K562 (cell line): ENCODE measurements at regions not wholly inside any gene's neighbourhood (a gene's known extent, or its start where the extent isn't known, plus 50 kb on each side); places are given as distances from the start of the nearest gene placed in this dataset.

Experiments used
- BRD9 ChIP-seq: fragments of 450-650 bp; IDR thresholded peaks from 2 replicates; pipeline ENCODE4 v1.6.1; 2018; ENCODE audit warnings: low read depth; ENCODE audit not compliant: partially characterized antibody
- CAMTA2 ChIP-seq: fragments of 250-450 bp; sonication (Bioruptor Pico); conservative IDR thresholded peaks from 2 replicates; pipeline ENCODE4 v1.5.1; 2022
- E2F3 ChIP-seq: fragments of 250-450 bp; sonication (Bioruptor Pico); IDR thresholded peaks from 2 replicates; pipeline ENCODE4 v1.4.0; 2020; ENCODE audit warnings: mild to moderate bottlenecking
- FOXM1 ChIP-seq, 2 experiments: fragments of 450-650 bp in 1 of 2; sonication (generic) in 1 of 2; formaldehyde crosslinking in 1 of 2; IDR thresholded peaks; 2 replicates each; pipeline versions ENCODE4 v1.6.1 to v1.9.0; 2017 to 2022; ENCODE audit warnings: low read depth in 2 of 2, mild to moderate bottlenecking in 2 of 2, missing genetic modification reagents in 1 of 2, moderate library complexity in 1 of 2
- HMG20B ChIP-seq: fragments of 250-450 bp; sonication (Bioruptor Pico); IDR thresholded peaks from 2 replicates; pipeline ENCODE4 v1.5.0; 2021; ENCODE audit warnings: mild to moderate bottlenecking
- MAZ ChIP-seq, 2 experiments: fragments of 450-650 bp in 1 of 2; sonication (generic) in 1 of 2; formaldehyde crosslinking; IDR thresholded peaks in 1 of 2; conservative IDR thresholded peaks in 1 of 2; 2 replicates each; pipeline versions ENCODE4 v1.4.0 to v1.5.0; 2020; ENCODE audit warnings: mild to moderate bottlenecking in 1 of 2, missing genetic modification reagents in 1 of 2
- NFIX ChIP-seq: fragments of 250-450 bp; sonication (Bioruptor Pico); IDR thresholded peaks from 2 replicates; pipeline ENCODE4 v1.4.0; 2020; ENCODE audit warnings: low read depth, mild to moderate bottlenecking, moderate library complexity
- SNAPC5 ChIP-seq: fragments of 250-450 bp; sonication (Bioruptor Pico); IDR thresholded peaks from 2 replicates; pipeline ENCODE4 v1.8.0; 2021; ENCODE audit warnings: moderate library complexity, mild to moderate bottlenecking, inconsistent platforms
- ZNF12 ChIP-seq: sonication (generic); formaldehyde crosslinking; IDR thresholded peaks from 2 replicates; pipeline ENCODE4 v1.4.0; 2020; ENCODE audit warnings: mild to moderate bottlenecking, missing genetic modification reagents
- TF ChIP-seq, protein P1 (sequence below): fragments of 250-450 bp; sonication (Bioruptor Pico); IDR thresholded peaks from 2 replicates; pipeline ENCODE4 v1.4.0; 2020
- TF ChIP-seq, protein P2 (sequence below): fragments of 450-650 bp; IDR thresholded peaks from 2 replicates; pipeline ENCODE4 v1.6.1; 2016; ENCODE audit warnings: low read depth
- TF ChIP-seq, protein P3 (sequence below): sonication (generic); formaldehyde crosslinking; IDR thresholded peaks from 2 replicates; pipeline ENCODE4 v1.8.0; 2022; ENCODE audit warnings: missing genetic modification reagents, mild to moderate bottlenecking, moderate library complexity, borderline replicate concordance

- TF ChIP-seq, protein P1, sequence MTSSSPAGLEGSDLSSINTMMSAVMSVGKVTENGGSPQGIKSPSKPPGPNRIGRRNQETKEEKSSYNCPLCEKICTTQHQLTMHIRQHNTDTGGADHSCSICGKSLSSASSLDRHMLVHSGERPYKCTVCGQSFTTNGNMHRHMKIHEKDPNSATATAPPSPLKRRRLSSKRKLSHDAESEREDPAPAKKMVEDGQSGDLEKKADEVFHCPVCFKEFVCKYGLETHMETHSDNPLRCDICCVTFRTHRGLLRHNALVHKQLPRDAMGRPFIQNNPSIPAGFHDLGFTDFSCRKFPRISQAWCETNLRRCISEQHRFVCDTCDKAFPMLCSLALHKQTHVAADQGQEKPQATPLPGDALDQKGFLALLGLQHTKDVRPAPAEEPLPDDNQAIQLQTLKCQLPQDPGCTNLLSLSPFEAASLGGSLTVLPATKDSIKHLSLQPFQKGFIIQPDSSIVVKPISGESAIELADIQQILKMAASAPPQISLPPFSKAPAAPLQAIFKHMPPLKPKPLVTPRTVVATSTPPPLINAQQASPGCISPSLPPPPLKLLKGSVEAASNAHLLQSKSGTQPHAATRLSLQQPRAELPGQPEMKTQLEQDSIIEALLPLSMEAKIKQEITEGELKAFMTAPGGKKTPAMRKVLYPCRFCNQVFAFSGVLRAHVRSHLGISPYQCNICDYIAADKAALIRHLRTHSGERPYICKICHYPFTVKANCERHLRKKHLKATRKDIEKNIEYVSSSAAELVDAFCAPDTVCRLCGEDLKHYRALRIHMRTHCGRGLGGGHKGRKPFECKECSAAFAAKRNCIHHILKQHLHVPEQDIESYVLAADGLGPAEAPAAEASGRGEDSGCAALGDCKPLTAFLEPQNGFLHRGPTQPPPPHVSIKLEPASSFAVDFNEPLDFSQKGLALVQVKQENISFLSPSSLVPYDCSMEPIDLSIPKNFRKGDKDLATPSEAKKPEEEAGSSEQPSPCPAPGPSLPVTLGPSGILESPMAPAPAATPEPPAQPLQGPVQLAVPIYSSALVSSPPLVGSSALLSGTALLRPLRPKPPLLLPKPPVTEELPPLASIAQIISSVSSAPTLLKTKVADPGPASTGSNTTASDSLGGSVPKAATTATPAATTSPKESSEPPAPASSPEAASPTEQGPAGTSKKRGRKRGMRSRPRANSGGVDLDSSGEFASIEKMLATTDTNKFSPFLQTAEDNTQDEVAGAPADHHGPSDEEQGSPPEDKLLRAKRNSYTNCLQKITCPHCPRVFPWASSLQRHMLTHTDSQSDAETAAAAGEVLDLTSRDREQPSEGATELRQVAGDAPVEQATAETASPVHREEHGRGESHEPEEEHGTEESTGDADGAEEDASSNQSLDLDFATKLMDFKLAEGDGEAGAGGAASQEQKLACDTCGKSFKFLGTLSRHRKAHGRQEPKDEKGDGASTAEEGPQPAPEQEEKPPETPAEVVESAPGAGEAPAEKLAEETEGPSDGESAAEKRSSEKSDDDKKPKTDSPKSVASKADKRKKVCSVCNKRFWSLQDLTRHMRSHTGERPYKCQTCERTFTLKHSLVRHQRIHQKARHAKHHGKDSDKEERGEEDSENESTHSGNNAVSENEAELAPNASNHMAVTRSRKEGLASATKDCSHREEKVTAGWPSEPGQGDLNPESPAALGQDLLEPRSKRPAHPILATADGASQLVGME (CRISPR knock-in tag): no peak; the same call in 1 of the 2 replicates
- TF ChIP-seq, protein P2, sequence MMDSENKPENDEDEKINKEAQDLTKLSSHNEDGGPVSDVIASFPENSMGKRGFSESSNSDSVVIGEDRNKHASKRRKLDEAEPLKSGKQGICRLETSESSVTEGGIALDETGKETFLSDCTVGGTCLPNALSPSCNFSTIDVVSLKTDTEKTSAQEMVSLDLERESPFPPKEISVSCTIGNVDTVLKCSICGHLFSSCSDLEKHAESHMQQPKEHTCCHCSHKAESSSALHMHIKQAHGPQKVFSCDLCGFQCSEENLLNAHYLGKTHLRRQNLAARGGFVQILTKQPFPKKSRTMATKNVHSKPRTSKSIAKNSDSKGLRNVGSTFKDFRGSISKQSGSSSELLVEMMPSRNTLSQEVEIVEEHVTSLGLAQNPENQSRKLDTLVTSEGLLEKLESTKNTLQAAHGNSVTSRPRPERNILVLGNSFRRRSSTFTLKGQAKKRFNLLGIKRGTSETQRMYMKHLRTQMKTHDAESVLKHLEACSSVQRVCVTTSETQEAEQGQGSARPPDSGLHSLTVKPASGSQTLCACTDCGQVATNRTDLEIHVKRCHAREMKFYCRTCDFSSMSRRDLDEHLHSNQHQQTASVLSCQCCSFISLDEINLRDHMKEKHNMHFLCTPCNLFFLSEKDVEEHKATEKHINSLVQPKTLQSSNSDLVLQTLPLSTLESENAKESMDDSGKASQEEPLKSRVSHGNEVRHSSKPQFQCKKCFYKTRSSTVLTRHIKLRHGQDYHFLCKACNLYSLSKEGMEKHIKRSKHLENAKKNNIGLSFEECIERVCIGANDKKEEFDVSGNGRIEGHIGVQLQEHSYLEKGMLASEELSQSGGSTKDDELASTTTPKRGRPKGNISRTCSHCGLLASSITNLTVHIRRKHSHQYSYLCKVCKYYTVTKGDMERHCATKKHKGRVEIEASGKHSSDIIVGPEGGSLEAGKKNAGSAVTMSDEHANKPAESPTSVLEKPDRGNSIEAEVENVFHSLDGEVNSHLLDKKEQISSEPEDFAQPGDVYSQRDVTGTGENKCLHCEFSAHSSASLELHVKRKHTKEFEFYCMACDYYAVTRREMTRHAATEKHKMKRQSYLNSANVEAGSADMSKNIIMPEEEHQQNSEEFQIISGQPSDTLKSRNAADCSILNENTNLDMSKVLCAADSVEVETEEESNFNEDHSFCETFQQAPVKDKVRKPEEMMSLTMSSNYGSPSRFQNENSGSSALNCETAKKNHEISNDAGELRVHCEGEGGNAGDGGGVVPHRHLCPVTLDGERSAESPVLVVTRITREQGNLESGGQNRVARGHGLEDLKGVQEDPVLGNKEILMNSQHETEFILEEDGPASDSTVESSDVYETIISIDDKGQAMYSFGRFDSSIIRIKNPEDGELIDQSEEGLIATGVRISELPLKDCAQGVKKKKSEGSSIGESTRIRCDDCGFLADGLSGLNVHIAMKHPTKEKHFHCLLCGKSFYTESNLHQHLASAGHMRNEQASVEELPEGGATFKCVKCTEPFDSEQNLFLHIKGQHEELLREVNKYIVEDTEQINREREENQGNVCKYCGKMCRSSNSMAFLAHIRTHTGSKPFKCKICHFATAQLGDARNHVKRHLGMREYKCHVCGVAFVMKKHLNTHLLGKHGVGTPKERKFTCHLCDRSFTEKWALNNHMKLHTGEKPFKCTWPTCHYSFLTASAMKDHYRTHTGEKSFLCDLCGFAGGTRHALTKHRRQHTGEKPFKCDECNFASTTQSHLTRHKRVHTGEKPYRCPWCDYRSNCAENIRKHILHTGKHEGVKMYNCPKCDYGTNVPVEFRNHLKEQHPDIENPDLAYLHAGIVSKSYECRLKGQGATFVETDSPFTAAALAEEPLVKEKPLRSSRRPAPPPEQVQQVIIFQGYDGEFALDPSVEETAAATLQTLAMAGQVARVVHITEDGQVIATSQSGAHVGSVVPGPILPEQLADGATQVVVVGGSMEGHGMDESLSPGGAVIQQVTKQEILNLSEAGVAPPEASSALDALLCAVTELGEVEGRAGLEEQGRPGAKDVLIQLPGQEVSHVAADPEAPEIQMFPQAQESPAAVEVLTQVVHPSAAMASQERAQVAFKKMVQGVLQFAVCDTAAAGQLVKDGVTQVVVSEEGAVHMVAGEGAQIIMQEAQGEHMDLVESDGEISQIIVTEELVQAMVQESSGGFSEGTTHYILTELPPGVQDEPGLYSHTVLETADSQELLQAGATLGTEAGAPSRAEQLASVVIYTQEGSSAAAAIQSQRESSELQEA: no peak
- TF ChIP-seq CAMTA2 (CRISPR knock-in tag) (no peak), HMG20B (CRISPR knock-in tag) (no peak), NFIX (CRISPR knock-in tag) (no peak), MAZ (CRISPR knock-in tag; conservative IDR thresholded peaks at IDR 0.05 in 1 of 2, IDR thresholded peaks at IDR 0.05 in 1 of 2) (peak in 1 of 2 experiments; percentile 85; a peak in 2 of 4 replicates), E2F3 (CRISPR knock-in tag) (0 out of 2 replicates have a peak, but pooled peaks have one; percentile 56), SNAPC5 (CRISPR knock-in tag) (no peak), ZNF12 (no peak), FOXM1 (IDR thresholded peaks at IDR 0.05; ENCODE audit: low read depth) (no peak), FOXM1 (CRISPR knock-in tag; IDR thresholded peaks at IDR 0.05; ENCODE audit: low read depth) (no peak), BRD9 (no peak)
- TF ChIP-seq, protein P3, sequence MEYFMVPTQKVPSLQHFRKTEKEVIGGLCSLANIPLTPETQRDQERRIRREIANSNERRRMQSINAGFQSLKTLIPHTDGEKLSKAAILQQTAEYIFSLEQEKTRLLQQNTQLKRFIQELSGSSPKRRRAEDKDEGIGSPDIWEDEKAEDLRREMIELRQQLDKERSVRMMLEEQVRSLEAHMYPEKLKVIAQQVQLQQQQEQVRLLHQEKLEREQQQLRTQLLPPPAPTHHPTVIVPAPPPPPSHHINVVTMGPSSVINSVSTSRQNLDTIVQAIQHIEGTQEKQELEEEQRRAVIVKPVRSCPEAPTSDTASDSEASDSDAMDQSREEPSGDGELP (CRISPR knock-in tag): peak; percentile 62; the same call in 1 of the 2 replicates
Measured at GRCh38 chr7:156402255-156402654, 238.3 kb upstream of the RNF32 start (continued).
